ENCODE measurements at regions not wholly inside any gene's neighbourhood (a gene's known extent, or its start where the extent isn't known, plus 50 kb on each side); places are given as distances from the start of the nearest gene placed in this dataset.

DNA sequence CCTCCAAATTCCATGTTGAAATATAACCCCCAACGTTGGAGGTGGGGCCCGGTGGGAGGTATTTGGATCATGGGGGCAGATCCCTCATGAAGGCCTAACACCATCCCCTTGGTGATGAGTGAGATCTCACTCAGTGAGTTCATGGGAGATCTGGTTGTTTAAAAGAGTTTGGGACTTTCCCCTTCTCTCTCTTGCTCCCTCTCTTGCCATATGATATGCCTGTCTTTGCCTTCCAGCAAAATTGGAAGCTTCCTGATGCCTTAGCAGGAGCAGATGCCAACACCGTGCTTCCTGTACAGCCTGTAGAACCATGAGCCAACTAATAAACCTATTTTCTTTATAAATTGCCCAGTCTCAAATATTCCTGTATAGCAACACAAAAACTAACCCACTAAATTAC lies 55.7 kb upstream of the CDK1 start:
- TF ChIP-seq, protein P1, sequence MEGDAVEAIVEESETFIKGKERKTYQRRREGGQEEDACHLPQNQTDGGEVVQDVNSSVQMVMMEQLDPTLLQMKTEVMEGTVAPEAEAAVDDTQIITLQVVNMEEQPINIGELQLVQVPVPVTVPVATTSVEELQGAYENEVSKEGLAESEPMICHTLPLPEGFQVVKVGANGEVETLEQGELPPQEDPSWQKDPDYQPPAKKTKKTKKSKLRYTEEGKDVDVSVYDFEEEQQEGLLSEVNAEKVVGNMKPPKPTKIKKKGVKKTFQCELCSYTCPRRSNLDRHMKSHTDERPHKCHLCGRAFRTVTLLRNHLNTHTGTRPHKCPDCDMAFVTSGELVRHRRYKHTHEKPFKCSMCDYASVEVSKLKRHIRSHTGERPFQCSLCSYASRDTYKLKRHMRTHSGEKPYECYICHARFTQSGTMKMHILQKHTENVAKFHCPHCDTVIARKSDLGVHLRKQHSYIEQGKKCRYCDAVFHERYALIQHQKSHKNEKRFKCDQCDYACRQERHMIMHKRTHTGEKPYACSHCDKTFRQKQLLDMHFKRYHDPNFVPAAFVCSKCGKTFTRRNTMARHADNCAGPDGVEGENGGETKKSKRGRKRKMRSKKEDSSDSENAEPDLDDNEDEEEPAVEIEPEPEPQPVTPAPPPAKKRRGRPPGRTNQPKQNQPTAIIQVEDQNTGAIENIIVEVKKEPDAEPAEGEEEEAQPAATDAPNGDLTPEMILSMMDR (conservative IDR thresholded peaks at IDR 0.05; ENCODE audit: low read length): no peak
- no peak for TF ChIP-seq EZH2phosphoT487 (IDR thresholded peaks at IDR 0.05; ENCODE audit: borderline replicate concordance)
